Naive B cell (primary cell): ENCODE measurements at regions not wholly inside any gene's neighbourhood (a gene's known extent, or its start where the extent isn't known, plus 50 kb on each side); places are given as distances from the start of the nearest gene placed in this dataset.

Experiments
- ATAC-seq, 2 donors: fragments of 150-1000 bp; cut with Tn5 transposase; 2 replicates each; pipeline ENCODE4 v1.10.0; 2021; ENCODE audit warnings: low read depth in 2 of 2, mild to moderate bottlenecking in 2 of 2, moderate library complexity in 2 of 2
- DNase-seq: peaks from one replicate; pipeline ENCODE4 v3.0.0; 2022
- H3K27ac Mint-ChIP-seq, 6 donors: one replicate each; pipeline ENCODE4 v1.8.0; 2020 to 2022; ENCODE audit warnings: mild to moderate bottlenecking in 6 of 6, mixed read lengths in 6 of 6, moderate library complexity in 5 of 6, inconsistent platforms in 2 of 6
- H3K27me3 Mint-ChIP-seq, 3 donors: one replicate each; pipeline ENCODE4 v1.8.0; 2021 to 2022; ENCODE audit warnings: mixed read lengths in 3 of 3, mild to moderate bottlenecking in 1 of 3
- H3K36me3 Mint-ChIP-seq, 2 donors: one replicate each; pipeline ENCODE4 v1.8.0; 2020 to 2022; ENCODE audit warnings: mixed read lengths in 2 of 2, inconsistent platforms in 1 of 2, mild to moderate bottlenecking in 1 of 2
- H3K4me1 Mint-ChIP-seq, 3 donors: one replicate each; pipeline ENCODE4 v1.8.0; 2020 to 2022; ENCODE audit warnings: mixed read lengths in 3 of 3, inconsistent platforms in 1 of 3, mild to moderate bottlenecking in 1 of 3, moderate library complexity in 1 of 3
- H3K4me3 Mint-ChIP-seq, 8 donors: one replicate each; pipeline ENCODE4 v1.8.0; 2020 to 2022; ENCODE audit warnings: mild to moderate bottlenecking in 8 of 8, mixed read lengths in 8 of 8, moderate library complexity in 8 of 8, inconsistent platforms in 2 of 8
- H3K9me3 Mint-ChIP-seq, 7 donors: one replicate each; pipeline ENCODE4 v1.8.0; 2020 to 2022; ENCODE audit warnings: mixed read lengths in 7 of 7, mild to moderate bottlenecking in 5 of 7, inconsistent platforms in 2 of 7, moderate library complexity in 1 of 7

GRCh38 chr9:73871636-73872035, 625.5 kb upstream of the RORB start:
- Mint-ChIP-seq H3K36me3 (no peaks in the 10 kb centered on the region), H3K27ac (no peak overlapping the region), H3K4me1 (peaks cover 0 to 5% (median 0%) of the 10 kb centered on the region in 3 donors), H3K4me3 (no peak overlapping the region), H3K9me3 (no peaks in the 10 kb centered on the region), H3K27me3 (peaks cover 0 to 5% (median 0%) of the 10 kb centered on the region in 3 donors)
- no peak for ATAC-seq
- no peak for DNase-seq

GRCh38 chr9:73872701-73873100, 624.4 kb upstream of the RORB start:
- H3K27ac Mint-ChIP-seq: no peak overlapping the region
- no peaks in the 10 kb centered on the region for H3K36me3 Mint-ChIP-seq
- no peak overlapping the region for H3K4me3 Mint-ChIP-seq
- peaks cover 0 to 5% (median 0%) of the 10 kb centered on the region in 3 donors for H3K27me3 Mint-ChIP-seq
- no peak for ATAC-seq
- no peaks in the 10 kb centered on the region for H3K9me3 Mint-ChIP-seq
- peaks cover 0 to 5% (median 0%) of the 10 kb centered on the region in 3 donors for H3K4me1 Mint-ChIP-seq
- no peak for DNase-seq

- DNase-seq (no peak), ATAC-seq (no peak)
- no peak overlapping the region for H3K27ac Mint-ChIP-seq
- H3K4me3 Mint-ChIP-seq: no peak overlapping the region
- H3K9me3 Mint-ChIP-seq: peaks cover 0 to 6% (median 3%) of the 10 kb centered on the region in 7 donors
- no peaks in the 10 kb centered on the region for H3K4me1 Mint-ChIP-seq
- no peaks in the 10 kb centered on the region for H3K27me3 Mint-ChIP-seq
- no peaks in the 10 kb centered on the region for H3K36me3 Mint-ChIP-seq
Measured at GRCh38 chr9:73880101-73880500, 617.0 kb upstream of the RORB start.

GRCh38 chr9:73889023-73889422, 608.1 kb upstream of the RORB start:
- no peak for ATAC-seq
- Mint-ChIP-seq H3K36me3 (no peaks in the 10 kb centered on the region), H3K9me3 (peaks cover 0 to 21% (median 5%) of the 10 kb centered on the region in 7 donors), H3K4me3 (no peak overlapping the region), H3K27ac (no peak overlapping the region), H3K4me1 (no peaks in the 10 kb centered on the region), H3K27me3 (no peaks in the 10 kb centered on the region)
- no peak for DNase-seq

- H3K27ac Mint-ChIP-seq: no peak overlapping the region
- H3K9me3 Mint-ChIP-seq: peaks cover 0 to 8% (median 2%) of the 10 kb centered on the region in 7 donors
- no peak overlapping the region for H3K4me3 Mint-ChIP-seq
- no peak for DNase-seq
- no peak for ATAC-seq
- H3K27me3 Mint-ChIP-seq: no peaks in the 10 kb centered on the region
- H3K36me3 Mint-ChIP-seq: no peaks in the 10 kb centered on the region
- no peaks in the 10 kb centered on the region for H3K4me1 Mint-ChIP-seq
Measured at GRCh38 chr9:73890685-73891277, 606.4 kb upstream of the RORB start.

GRCh38 chr9:73892335-73892734, 604.8 kb upstream of the RORB start:
- no peaks in the 10 kb centered on the region for H3K36me3 Mint-ChIP-seq
- DNase-seq (no peak), ATAC-seq (no peak)
- no peak overlapping the region for H3K4me3 Mint-ChIP-seq
- peaks cover 0 to 7% (median 4%) of the 10 kb centered on the region in 7 donors for H3K9me3 Mint-ChIP-seq
- H3K4me1 Mint-ChIP-seq: no peaks in the 10 kb centered on the region
- no peaks in the 10 kb centered on the region for H3K27me3 Mint-ChIP-seq
- H3K27ac Mint-ChIP-seq: no peak overlapping the region

GRCh38 chr9:73893230-73893629, 603.9 kb upstream of the RORB start:
- no peak for ATAC-seq

GRCh38 chr9:73896061-73896460, 601.1 kb upstream of the RORB start:
- ATAC-seq (no peak), DNase-seq (no peak)
- Mint-ChIP-seq H3K36me3 (no peaks in the 10 kb centered on the region), H3K4me3 (no peak overlapping the region), H3K27me3 (no peaks in the 10 kb centered on the region), H3K27ac (no peak overlapping the region), H3K4me1 (no peaks in the 10 kb centered on the region), H3K9me3 (peaks cover 0 to 5% (median 3%) of the 10 kb centered on the region in 7 donors)

More at GRCh38 chr9:73893230-73893629, 603.9 kb upstream of the RORB start:
- Mint-ChIP-seq H3K27me3 (no peaks in the 10 kb centered on the region), H3K4me1 (no peaks in the 10 kb centered on the region), H3K9me3 (peaks cover 0 to 3% (median 2%) of the 10 kb centered on the region in 7 donors), H3K4me3 (no peak overlapping the region), H3K36me3 (no peaks in the 10 kb centered on the region), H3K27ac (no peak overlapping the region)
- no peak for DNase-seq

- Mint-ChIP-seq H3K27ac (no peak overlapping the region), H3K36me3 (no peaks in the 10 kb centered on the region), H3K4me3 (no peak overlapping the region), H3K27me3 (no peaks in the 10 kb centered on the region), H3K4me1 (no peaks in the 10 kb centered on the region), H3K9me3 (peaks cover 0 to 7% (median 0%) of the 10 kb centered on the region in 7 donors)
- ATAC-seq (no peak), DNase-seq (no peak)
Measured at GRCh38 chr9:73906671-73907070, 590.5 kb upstream of the RORB start.

DNA sequence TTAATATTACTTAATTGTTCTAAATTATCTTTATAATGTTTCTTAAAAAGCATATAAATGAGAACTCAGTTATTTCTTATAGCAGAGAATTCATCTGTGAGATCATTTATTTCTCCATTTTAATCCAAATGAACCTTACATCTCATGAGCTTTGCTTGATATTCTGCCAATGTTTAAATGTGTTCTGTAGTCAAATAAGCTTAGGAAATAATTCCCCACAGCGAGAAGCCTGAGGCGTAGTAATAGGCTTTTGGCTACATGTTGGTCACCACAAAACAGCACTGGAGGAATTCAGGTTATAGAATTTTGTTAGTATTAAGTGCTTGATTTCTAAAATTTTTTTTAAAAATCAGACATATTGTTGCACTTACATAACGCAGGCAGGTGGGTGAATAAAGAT, 585.3 kb upstream of the RORB start:
- H3K4me3 Mint-ChIP-seq: no peak overlapping the region
- no peaks in the 10 kb centered on the region for H3K4me1 Mint-ChIP-seq
- H3K36me3 Mint-ChIP-seq: no peaks in the 10 kb centered on the region
- ATAC-seq (no peak), DNase-seq (no peak)
- H3K9me3 Mint-ChIP-seq: peaks cover 0 to 7% (median 0%) of the 10 kb centered on the region in 7 donors
- H3K27ac Mint-ChIP-seq: no peak overlapping the region
- no peaks in the 10 kb centered on the region for H3K27me3 Mint-ChIP-seq

- H3K9me3 Mint-ChIP-seq: no peaks in the 10 kb centered on the region
- no peak for ATAC-seq
- H3K27me3 Mint-ChIP-seq: no peaks in the 10 kb centered on the region
- H3K27ac Mint-ChIP-seq: no peak overlapping the region
- no peak overlapping the region for H3K4me3 Mint-ChIP-seq
- H3K36me3 Mint-ChIP-seq: no peaks in the 10 kb centered on the region
- no peaks in the 10 kb centered on the region for H3K4me1 Mint-ChIP-seq
- DNase-seq: no peak
Measured at GRCh38 chr9:73916016-73916673, 581.0 kb upstream of the RORB start.

- no peaks in the 10 kb centered on the region for H3K36me3 Mint-ChIP-seq
- peaks cover 0 to 3% (median 0%) of the 10 kb centered on the region in 3 donors for H3K27me3 Mint-ChIP-seq
- no peaks in the 10 kb centered on the region for H3K9me3 Mint-ChIP-seq
- H3K27ac Mint-ChIP-seq: no peak overlapping the region
- no peaks in the 10 kb centered on the region for H3K4me1 Mint-ChIP-seq
- DNase-seq: no peak
- ATAC-seq: no peak
- no peak overlapping the region for H3K4me3 Mint-ChIP-seq
Measured at GRCh38 chr9:73919712-73920111, 577.4 kb upstream of the RORB start.

GRCh38 chr9:73923796-73924195, 573.3 kb upstream of the RORB start:
- Mint-ChIP-seq H3K4me3 (no peak overlapping the region), H3K27ac (no peak overlapping the region), H3K27me3 (peaks cover 0 to 3% (median 0%) of the 10 kb centered on the region in 3 donors), H3K36me3 (no peaks in the 10 kb centered on the region), H3K9me3 (no peaks in the 10 kb centered on the region), H3K4me1 (no peaks in the 10 kb centered on the region)
- no peak for ATAC-seq
- DNase-seq: no peak

GRCh38 chr9:73951147-73951546, 546.0 kb upstream of the RORB start:
- Mint-ChIP-seq H3K36me3 (no peaks in the 10 kb centered on the region), H3K27me3 (no peaks in the 10 kb centered on the region), H3K27ac (no peak overlapping the region), H3K4me1 (no peaks in the 10 kb centered on the region), H3K9me3 (peaks cover 0 to 4% (median 0%) of the 10 kb centered on the region in 7 donors), H3K4me3 (no peak overlapping the region)
- ATAC-seq (no peak), DNase-seq (no peak)
